WTC11 (cell line): ENCODE measurements at regions not wholly inside any gene's neighbourhood (a gene's known extent, or its start where the extent isn't known, plus 50 kb on each side); places are given as distances from the start of the nearest gene placed in this dataset.

Experiments used
- AFF4 ChIP-seq: sonication (generic); formaldehyde crosslinking; IDR thresholded peaks from 2 replicates; pipeline ENCODE4 v1.8.1; 2023; ENCODE audit warnings: mild to moderate bottlenecking, missing genetic modification reagents, borderline replicate concordance
- AR ChIP-seq: fragments of 250-450 bp; sonication (Bioruptor Pico); IDR thresholded peaks from 2 replicates; pipeline ENCODE4 v1.9.0; 2021; ENCODE audit warnings: mild to moderate bottlenecking
- CREB1 ChIP-seq: sonication (generic); formaldehyde crosslinking; IDR thresholded peaks from 2 replicates; pipeline ENCODE4 v1.8.0; 2023; ENCODE audit warnings: mild to moderate bottlenecking, missing genetic modification reagents
- CTCF ChIP-seq: fragments of 200-600 bp; IDR thresholded peaks from 2 replicates; pipeline ENCODE4 v1.8.0; 2022; ENCODE audit warnings: antibody characterized with exemption
- GABPB1 ChIP-seq: sonication (generic); formaldehyde crosslinking; IDR thresholded peaks from 2 replicates; pipeline ENCODE4 v1.8.1; 2023; ENCODE audit warnings: mild to moderate bottlenecking, missing genetic modification reagents
- IRF1 ChIP-seq: sonication (generic); formaldehyde crosslinking; IDR thresholded peaks from 2 replicates; pipeline ENCODE4 v1.8.0; 2023; ENCODE audit warnings: missing genetic modification reagents
- JUN ChIP-seq: sonication (generic); formaldehyde crosslinking; IDR thresholded peaks from 2 replicates; pipeline ENCODE4 v1.8.0; 2023; ENCODE audit warnings: mild to moderate bottlenecking, missing genetic modification reagents
- MAX ChIP-seq: sonication (generic); formaldehyde crosslinking; IDR thresholded peaks from 2 replicates; pipeline ENCODE4 v1.8.0; 2022; ENCODE audit warnings: mild to moderate bottlenecking, missing genetic modification reagents
- NR1H2 ChIP-seq: sonication (generic); formaldehyde crosslinking; IDR thresholded peaks from 2 replicates; pipeline ENCODE4 v1.9.0; 2021; ENCODE audit warnings: mild to moderate bottlenecking, moderate library complexity, missing genetic modification reagents
- NR3C1 ChIP-seq: sonication (generic); formaldehyde crosslinking; conservative IDR thresholded peaks from 2 replicates; pipeline ENCODE4 v1.8.1; 2023; ENCODE audit warnings: low read depth, mild to moderate bottlenecking, missing genetic modification reagents
- PREB ChIP-seq: sonication (generic); formaldehyde crosslinking; IDR thresholded peaks from 2 replicates; pipeline ENCODE4 v1.8.1; 2022; ENCODE audit warnings: mild to moderate bottlenecking, missing genetic modification reagents, moderate library complexity, borderline replicate concordance
- SOX15 ChIP-seq: fragments of 250-450 bp; sonication (Bioruptor Pico); IDR thresholded peaks from 2 replicates; pipeline ENCODE4 v1.9.0; 2021; ENCODE audit warnings: mild to moderate bottlenecking
- STAT6 ChIP-seq: sonication (generic); formaldehyde crosslinking; conservative IDR thresholded peaks from 2 replicates; pipeline ENCODE4 v1.8.1; 2023; ENCODE audit warnings: mild to moderate bottlenecking, low read depth, missing genetic modification reagents, moderate library complexity
- USF2 ChIP-seq: sonication (generic); formaldehyde crosslinking; IDR thresholded peaks from 2 replicates; pipeline ENCODE4 v1.8.1; 2023; ENCODE audit warnings: mild to moderate bottlenecking, missing genetic modification reagents, moderate library complexity

- TF ChIP-seq JUN (CRISPR knock-in tag) (no peak), NR3C1 (no peak), CTCF (no peak), GABPB1 (CRISPR knock-in tag) (no peak), NR1H2 (CRISPR knock-in tag) (no peak), MAX (no peak), CREB1 (CRISPR knock-in tag) (no peak), USF2 (CRISPR knock-in tag) (no peak), STAT6 (CRISPR knock-in tag) (no peak), IRF1 (CRISPR knock-in tag) (no peak), PREB (CRISPR knock-in tag) (no peak), AR (CRISPR knock-in tag) (no peak), AFF4 (CRISPR knock-in tag) (no peak), SOX15 (CRISPR knock-in tag) (no peak)
Measured at GRCh38 chr20:24837781-24838450, 111.2 kb upstream of the CST7 start.
